IMR-90 (cell line): ENCODE measurements at regions not wholly inside any gene's neighbourhood (a gene's known extent, or its start where the extent isn't known, plus 50 kb on each side); places are given as distances from the start of the nearest gene placed in this dataset.

Experiments
- MXI1 ChIP-seq: IDR thresholded peaks from 2 replicates; pipeline ENCODE4 v1.6.1; 2012; ENCODE audit warnings: low read depth, mild to moderate bottlenecking, low read length, moderate library complexity, borderline replicate concordance
- POLR2A ChIP-seq: IDR thresholded peaks from 2 replicates; pipeline ENCODE4 v1.6.1; 2012; ENCODE audit warnings: mild to moderate bottlenecking, low read depth, low read length
- RFX5 ChIP-seq: IDR thresholded peaks from 2 replicates; pipeline ENCODE4 v1.8.0; 2012; ENCODE audit warnings: low read depth, mild to moderate bottlenecking, low read length, moderate library complexity
- SMC3 ChIP-seq: fragments of 150-350 bp; IDR thresholded peaks from 2 replicates; pipeline ENCODE4 v1.6.1; 2016; ENCODE audit warnings: low read depth, mild to moderate bottlenecking, antibody characterized with exemption, low read length, moderate library complexity
- TF ChIP-seq, protein P1 (sequence below): conservative IDR thresholded peaks from 2 replicates; pipeline ENCODE4 v1.5.1; 2012; ENCODE audit warnings: mild to moderate bottlenecking, low read depth, low read length, improper control_type of control experiment

DNA sequence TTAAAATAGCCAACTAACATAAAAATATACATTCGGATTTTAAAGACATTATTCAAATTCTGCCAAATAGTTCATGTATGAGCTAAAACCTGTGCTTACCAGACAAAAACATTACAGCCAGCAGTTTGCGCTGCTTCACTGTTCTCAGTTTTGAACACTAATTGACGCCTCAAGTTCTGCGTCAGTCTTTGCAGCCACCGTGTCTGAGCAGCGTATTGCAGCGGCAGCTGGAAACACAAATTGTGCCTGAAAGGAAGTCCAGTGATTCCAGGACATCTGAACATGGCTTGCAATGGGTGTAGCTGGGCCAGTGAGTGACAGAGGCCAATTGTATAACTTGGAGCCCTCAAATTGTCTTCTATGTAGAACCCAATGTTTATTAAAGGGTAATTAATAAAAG, 267.6 kb downstream of the TFCP2L1 start:
- TF ChIP-seq, protein P1, sequence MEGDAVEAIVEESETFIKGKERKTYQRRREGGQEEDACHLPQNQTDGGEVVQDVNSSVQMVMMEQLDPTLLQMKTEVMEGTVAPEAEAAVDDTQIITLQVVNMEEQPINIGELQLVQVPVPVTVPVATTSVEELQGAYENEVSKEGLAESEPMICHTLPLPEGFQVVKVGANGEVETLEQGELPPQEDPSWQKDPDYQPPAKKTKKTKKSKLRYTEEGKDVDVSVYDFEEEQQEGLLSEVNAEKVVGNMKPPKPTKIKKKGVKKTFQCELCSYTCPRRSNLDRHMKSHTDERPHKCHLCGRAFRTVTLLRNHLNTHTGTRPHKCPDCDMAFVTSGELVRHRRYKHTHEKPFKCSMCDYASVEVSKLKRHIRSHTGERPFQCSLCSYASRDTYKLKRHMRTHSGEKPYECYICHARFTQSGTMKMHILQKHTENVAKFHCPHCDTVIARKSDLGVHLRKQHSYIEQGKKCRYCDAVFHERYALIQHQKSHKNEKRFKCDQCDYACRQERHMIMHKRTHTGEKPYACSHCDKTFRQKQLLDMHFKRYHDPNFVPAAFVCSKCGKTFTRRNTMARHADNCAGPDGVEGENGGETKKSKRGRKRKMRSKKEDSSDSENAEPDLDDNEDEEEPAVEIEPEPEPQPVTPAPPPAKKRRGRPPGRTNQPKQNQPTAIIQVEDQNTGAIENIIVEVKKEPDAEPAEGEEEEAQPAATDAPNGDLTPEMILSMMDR: no peak
- TF ChIP-seq POLR2A (no peak), RFX5 (no peak), MXI1 (no peak), SMC3 (no peak)
